ENCODE measurements at regions not wholly inside any gene's neighbourhood (a gene's known extent, or its start where the extent isn't known, plus 50 kb on each side); places are given as distances from the start of the nearest gene placed in this dataset.

DNA sequence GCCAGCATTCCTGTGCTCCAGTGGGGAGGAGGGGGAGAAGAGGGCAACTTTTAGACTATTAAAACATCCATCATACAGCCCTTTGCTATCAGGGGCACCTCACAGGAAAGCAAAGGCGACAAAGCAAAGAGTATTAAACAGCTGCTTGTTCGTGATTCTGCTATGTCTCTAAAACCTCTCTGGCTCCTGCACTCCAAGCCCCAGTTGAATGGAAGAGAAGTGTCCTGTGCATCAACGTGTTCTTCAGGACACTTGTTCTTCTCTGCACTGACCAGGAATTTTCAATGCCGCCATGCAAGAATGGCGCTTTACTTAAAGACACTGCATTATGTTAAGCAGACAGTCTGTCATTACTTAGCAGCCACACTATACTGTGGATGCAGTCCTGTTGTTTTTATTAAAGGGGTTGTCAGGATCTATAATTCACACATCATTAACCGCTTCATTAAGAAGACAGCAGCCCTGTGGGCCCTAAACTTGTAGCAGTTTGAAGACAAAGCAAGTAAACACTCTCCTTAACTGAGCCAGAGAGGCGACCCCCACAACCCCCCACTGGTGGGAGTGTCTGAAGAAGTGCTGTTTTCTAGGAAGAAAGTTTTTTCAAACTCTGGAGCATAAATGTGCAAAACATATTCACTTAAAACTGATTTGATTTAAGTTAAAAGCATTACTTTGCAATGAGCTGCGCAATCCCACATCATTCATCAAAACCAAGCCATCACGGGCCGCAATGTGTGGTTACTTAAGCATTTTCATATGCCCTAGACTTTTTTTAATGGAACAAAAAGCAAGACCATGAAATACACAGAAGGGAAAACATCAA is 164.5 kb downstream of the ZNF608 start:
- no peak for DNase-seq

DNA sequence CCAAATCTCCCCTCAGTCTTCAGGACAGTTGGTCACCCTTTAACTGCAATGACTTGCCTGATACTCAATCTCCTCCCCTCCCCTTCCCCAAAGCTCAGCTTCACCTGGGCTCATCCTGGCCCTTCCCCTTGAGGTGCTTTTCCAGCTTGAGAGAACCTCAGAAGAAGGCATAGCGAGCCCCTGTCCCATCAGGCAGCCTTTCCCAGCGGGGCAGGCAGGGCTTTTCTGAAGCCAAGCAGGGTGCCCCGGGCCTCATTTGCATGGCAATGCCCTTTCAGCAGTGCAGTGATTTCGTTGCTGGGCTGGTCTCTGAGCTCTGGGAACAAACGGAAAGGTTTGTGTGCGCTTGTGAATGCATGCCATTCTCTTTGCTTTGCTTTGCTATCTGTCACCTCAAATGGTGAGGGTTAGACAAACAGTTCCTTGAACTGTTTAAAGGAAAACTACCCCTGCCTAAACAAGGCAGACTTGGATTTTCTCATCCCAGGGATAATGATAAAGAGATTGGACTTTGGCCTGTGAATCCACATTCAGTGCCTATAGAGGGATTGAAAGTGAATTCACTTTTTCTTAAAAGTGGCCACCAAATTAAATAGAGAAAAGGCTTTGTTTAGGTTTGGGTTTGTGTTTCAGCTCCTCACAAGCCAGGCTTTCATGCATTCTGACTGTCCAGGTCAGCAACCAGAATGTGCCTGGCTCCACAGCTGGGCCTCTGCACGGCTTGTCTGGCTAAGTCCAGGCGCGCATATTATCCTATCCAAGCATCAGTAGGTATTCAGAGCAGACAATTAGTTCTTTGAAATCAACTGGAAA is 165.3 kb downstream of the ZNF608 start:
- DNase-seq = no peak

GRCh38 chr5:124580512-124580911 is 165.9 kb downstream of the ZNF608 start:
- DNase-seq = no peak

- no peak for DNase-seq
Observed at GRCh38 chr5:124576848-124577409, 169.5 kb downstream of the ZNF608 start.

DNA sequence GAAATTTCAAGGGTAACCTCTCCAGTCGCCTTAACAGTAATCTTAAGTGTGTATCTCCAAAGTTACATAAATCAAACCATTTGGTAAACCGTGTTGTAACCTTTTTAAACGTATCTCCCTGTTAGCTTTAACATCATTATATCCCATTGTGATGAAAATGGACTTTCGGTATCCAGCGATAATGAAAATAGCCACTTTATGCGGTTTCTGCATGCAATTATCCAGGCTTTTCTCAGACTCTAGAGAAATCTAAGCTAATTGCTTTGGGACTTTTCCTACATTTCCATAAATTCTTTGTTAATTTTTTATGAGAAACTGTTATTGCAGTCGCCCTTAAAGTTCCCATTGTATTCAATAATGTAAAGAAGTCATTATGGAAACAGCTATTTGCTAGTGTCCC is 170.7 kb downstream of the ZNF608 start:
- no peak for DNase-seq

- DNase-seq = no peak
Observed at GRCh38 chr5:124574521-124575436, 171.7 kb downstream of the ZNF608 start.

GRCh38 chr5:124572971-124573370 is 173.5 kb downstream of the ZNF608 start:
- DNase-seq = no peak

GRCh38 chr5:124570285-124571035 is 176.0 kb downstream of the ZNF608 start:
- no peak for DNase-seq

DNA sequence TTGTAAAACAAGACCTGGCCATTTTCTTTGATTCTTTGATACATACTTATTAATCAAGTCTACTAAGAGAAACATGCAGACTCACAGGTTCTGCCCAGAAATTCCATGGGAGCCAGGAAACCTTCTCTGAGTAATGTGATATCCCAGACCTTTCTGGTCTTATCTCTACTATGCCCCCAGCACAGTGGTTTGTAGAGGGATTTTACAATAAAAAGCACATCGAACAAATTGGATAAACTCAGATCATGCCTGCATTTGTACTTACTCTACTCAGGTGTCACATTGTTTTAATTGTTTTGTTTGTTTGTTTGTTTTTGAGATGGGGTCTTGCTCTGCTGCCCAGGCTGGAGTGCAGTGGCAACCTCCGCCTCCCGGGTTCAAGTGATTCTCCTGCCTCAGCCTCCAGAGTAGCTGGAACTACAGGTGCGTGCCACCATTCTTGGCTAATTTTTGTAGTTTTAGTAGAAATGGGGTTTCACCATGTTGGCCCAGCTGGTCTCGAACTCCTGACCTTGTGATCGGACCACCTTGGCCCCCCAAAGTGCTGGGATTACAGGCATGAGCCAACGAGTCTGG is 179.5 kb downstream of the ZNF608 start:
- no peak for DNase-seq

- DNase-seq = no peak
Observed at GRCh38 chr5:124561451-124561850, 185.0 kb downstream of the ZNF608 start.

DNA sequence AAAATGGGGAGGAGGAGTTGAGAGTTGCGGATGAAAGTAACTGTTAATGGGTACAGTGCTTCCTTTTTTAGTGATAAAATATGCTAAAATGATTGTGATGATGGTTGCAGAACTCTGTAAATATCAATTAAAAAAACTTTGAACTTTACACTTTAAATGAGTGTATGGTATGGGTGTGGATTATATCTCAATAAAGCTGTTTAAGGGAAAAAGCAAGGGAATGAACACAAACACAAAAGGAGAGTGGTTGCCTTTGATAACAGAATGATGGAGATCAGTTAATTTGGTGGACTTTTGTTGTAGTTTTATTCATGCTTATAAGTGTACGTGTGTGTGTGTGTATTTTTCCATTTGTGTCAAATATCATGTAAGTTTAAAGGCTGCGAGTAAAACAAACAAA is 186.1 kb downstream of the ZNF608 start:
- no peak for DNase-seq

- DNase-seq = no peak
Observed at GRCh38 chr5:124557761-124558160, 188.7 kb downstream of the ZNF608 start.

GRCh38 chr5:124554746-124555578 is 191.5 kb downstream of the ZNF608 start:
- no peak for DNase-seq

DNA sequence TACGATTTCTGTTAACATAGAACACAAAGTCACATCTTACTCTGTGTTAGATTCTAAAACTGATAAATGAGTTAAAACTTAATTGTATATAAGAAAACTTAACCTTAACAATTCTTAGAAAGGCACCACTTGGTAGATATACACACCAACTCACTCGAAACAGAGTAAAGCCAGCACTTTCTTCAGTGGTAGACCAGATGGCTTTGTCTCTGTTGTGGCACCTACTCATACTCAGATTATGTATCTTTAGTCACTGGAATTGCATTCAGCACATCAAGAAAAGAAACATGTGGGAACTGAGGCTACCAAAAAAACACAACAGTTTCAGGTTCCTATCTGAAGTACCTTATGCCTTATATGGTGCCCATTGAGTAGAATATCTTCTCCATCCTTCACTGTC is 192.5 kb downstream of the ZNF608 start:
- no peak for DNase-seq

- DNase-seq = no peak
Observed at GRCh38 chr5:124552526-124552925, 193.9 kb downstream of the ZNF608 start.

DNA sequence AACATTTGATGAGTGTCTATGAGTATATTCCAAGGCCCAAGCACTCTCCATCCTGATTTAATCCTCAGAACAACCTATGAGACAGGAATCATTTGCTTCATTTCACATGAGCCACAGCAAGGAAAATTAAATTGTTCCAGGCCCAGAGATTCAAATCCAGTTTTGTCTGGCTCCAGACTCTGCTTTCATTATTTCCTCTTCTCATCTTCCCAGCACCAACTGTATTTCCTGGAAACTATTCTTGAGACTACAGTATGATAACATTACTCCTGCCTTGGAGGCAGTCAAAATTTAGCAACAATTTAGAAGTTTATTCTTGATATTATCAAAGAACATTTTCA is 194.5 kb downstream of the ZNF608 start:
- no peak for DNase-seq

- DNase-seq = no peak
Observed at GRCh38 chr5:124550731-124551130, 195.7 kb downstream of the ZNF608 start.

- no peak for DNase-seq
Observed at GRCh38 chr5:124549891-124550436, 196.5 kb downstream of the ZNF608 start.

- DNase-seq = no peak
Observed at GRCh38 chr5:124546643-124547042, 199.8 kb downstream of the ZNF608 start.

- DNase-seq = no peak
Observed at GRCh38 chr5:124544366-124545055, 201.9 kb downstream of the ZNF608 start.

All from activated CD4-positive, alpha-beta T cell treated with anti-CD3 and anti-CD28 coated beads, Interleukin-2, amount 50 U/mL, for 1 hour (primary cell).